Testis (tissue), 2 donors: ENCODE measurements at regions not wholly inside any gene's neighbourhood (a gene's known extent, or its start where the extent isn't known, plus 50 kb on each side); places are given as distances from the start of the nearest gene placed in this dataset.

Source experiments
- POLR2A ChIP-seq: fragments of 450-650 bp; IDR thresholded peaks from one replicate; pipeline ENCODE4 v1.6.1; 2017; ENCODE audit warnings: antibody characterized with exemption, mild to moderate bottlenecking, moderate library complexity
- TF ChIP-seq, protein P1 (sequence below), 3 experiments: fragments of 450-650 bp in 2 of 3; fragments of 200-600 bp in 1 of 3; sonication (generic) in 1 of 3; IDR thresholded peaks; one replicate each; pipeline ENCODE4 v1.5.1; 2016 to 2019; ENCODE audit warnings: antibody characterized with exemption in 3 of 3, mild to moderate bottlenecking in 2 of 3, moderate library complexity in 1 of 3

DNA sequence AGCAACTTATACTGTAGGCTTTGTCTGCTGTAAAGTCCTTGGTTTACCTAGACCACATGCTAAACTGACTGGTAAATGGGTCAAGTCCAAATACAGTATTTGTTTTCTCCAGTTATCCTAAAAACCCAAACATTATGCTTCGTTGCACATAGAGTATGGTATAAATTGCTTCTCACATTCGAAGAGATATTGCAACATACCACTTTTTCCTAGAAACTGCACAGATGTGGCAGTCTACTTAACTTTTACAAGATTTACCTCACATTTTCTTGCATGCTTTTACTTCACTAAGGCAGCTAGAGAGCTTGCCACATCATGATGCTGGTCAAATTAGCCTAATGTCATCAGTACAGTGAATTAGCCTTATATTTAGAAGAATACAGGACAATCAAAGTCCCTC is 66.0 kb upstream of the SCN7A start:
- TF ChIP-seq, protein P1, sequence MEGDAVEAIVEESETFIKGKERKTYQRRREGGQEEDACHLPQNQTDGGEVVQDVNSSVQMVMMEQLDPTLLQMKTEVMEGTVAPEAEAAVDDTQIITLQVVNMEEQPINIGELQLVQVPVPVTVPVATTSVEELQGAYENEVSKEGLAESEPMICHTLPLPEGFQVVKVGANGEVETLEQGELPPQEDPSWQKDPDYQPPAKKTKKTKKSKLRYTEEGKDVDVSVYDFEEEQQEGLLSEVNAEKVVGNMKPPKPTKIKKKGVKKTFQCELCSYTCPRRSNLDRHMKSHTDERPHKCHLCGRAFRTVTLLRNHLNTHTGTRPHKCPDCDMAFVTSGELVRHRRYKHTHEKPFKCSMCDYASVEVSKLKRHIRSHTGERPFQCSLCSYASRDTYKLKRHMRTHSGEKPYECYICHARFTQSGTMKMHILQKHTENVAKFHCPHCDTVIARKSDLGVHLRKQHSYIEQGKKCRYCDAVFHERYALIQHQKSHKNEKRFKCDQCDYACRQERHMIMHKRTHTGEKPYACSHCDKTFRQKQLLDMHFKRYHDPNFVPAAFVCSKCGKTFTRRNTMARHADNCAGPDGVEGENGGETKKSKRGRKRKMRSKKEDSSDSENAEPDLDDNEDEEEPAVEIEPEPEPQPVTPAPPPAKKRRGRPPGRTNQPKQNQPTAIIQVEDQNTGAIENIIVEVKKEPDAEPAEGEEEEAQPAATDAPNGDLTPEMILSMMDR (IDR thresholded peaks at IDR 0.05): no peak
- TF ChIP-seq POLR2A: no peak
